Posterior vena cava (tissue), 2 donors: ENCODE measurements at regions not wholly inside any gene's neighbourhood (a gene's known extent, or its start where the extent isn't known, plus 50 kb on each side); places are given as distances from the start of the nearest gene placed in this dataset.
A peak's percentile ranks its signal among the peaks of the same experiment; 100 is the strongest.

Source experiments
- DNase-seq: peaks from one replicate; pipeline ENCODE4 v3.0.0-alpha.2; 2020; ENCODE audit warnings: low spot score
- intact Hi-C, 2 donors: fragments of 100-400 bp; cut with DNase I; formaldehyde crosslinking; loops; one replicate each; pipeline versions ENCODE4 v1.14.1 to v1.14.2; 2022 to 2023
- donor health status: DM: yes; HTN: yes; CAD: no.
- donor health status: DM: yes; HTN: yes; CAD: no.

GRCh38 chr15:25960273-25960672 lies 97.1 kb upstream of the ATP10A start:
- no peak for DNase-seq
- intact Hi-C loops: no loop called here

- no peak for DNase-seq
- intact Hi-C loops: no loop called here
Measured at GRCh38 chr15:25959100-25959499, 96.0 kb upstream of the ATP10A start.

GRCh38 chr15:25955628-25956027 lies 92.5 kb upstream of the ATP10A start:
- intact Hi-C loops: no loop called here
- DNase-seq: no peak

- DNase-seq: no peak
- intact Hi-C loops: no loop called here
Measured at GRCh38 chr15:25954398-25954797, 91.3 kb upstream of the ATP10A start.

- DNase-seq: no peak
- intact Hi-C loops: no loop called here
Measured at GRCh38 chr15:25950014-25950413, 86.9 kb upstream of the ATP10A start.

GRCh38 chr15:25947323-25948314 lies 84.5 kb upstream of the ATP10A start:
- intact Hi-C loops: no loop called here
- DNase-seq: no peak

GRCh38 chr15:25946241-25946805 lies 83.2 kb upstream of the ATP10A start:
- no peak for DNase-seq
- intact Hi-C loops: no loop called here

GRCh38 chr15:25944386-25944785 lies 81.3 kb upstream of the ATP10A start:
- intact Hi-C loops: no loop called here
- no peak for DNase-seq

- no peak for DNase-seq
- intact Hi-C loops: no loop called here
Measured at GRCh38 chr15:25943831-25944230, 80.7 kb upstream of the ATP10A start.

- no peak for DNase-seq
- intact Hi-C loops: loop anchor here in 1 of 2 donors (10.0 kb wide), 1 partner anchor 224 kb away; no protein-coding TSS in a partner anchor
Measured at GRCh38 chr15:25939122-25939521, 76.0 kb upstream of the ATP10A start.

GRCh38 chr15:25937796-25938195 lies 74.7 kb upstream of the ATP10A start:
- DNase-seq: no peak
- intact Hi-C loops: loop anchor here in 1 of 2 donors (10.0 kb wide), 1 partner anchor 223 kb away; no protein-coding TSS in a partner anchor

- no peak for DNase-seq
- intact Hi-C loops: loop anchor here in 1 of 2 donors (10.0 kb wide), 1 partner anchor 221 kb away; no protein-coding TSS in a partner anchor
Measured at GRCh38 chr15:25936004-25936403, 72.9 kb upstream of the ATP10A start.

- intact Hi-C loops: loop anchor here in 1 of 2 donors (10.0 kb wide), 1 partner anchor 219 kb away; no protein-coding TSS in a partner anchor
Measured at GRCh38 chr15:25933456-25934158, 70.5 kb upstream of the ATP10A start.

GRCh38 chr15:25932696-25933095 lies 69.6 kb upstream of the ATP10A start:
- intact Hi-C loops: loop anchor here in 1 of 2 donors (10.0 kb wide), 1 partner anchor 218 kb away; no protein-coding TSS in a partner anchor
- DNase-seq: no peak

More at GRCh38 chr15:25933456-25934158, 70.5 kb upstream of the ATP10A start:
- DNase-seq: peak; percentile 93

GRCh38 chr15:25931851-25932250 lies 68.7 kb upstream of the ATP10A start:
- no peak for DNase-seq
- intact Hi-C loops: loop anchor here in 1 of 2 donors (10.0 kb wide), 1 partner anchor 217 kb away; no protein-coding TSS in a partner anchor

GRCh38 chr15:25930931-25931330 lies 67.8 kb upstream of the ATP10A start:
- DNase-seq: no peak
- intact Hi-C loops: loop anchor here in 1 of 2 donors (10.0 kb wide), 1 partner anchor 216 kb away; no protein-coding TSS in a partner anchor
